GM13976 (cell line): ENCODE measurements at regions not wholly inside any gene's neighbourhood (a gene's known extent, or its start where the extent isn't known, plus 50 kb on each side); places are given as distances from the start of the nearest gene placed in this dataset.

Experiments used
- DNase-seq: peaks from one replicate; pipeline ENCODE4 v3.0.0; 2012; ENCODE audit warnings: low spot score
- CTCF ChIP-seq: IDR thresholded peaks from 2 replicates; pipeline ENCODE4 v1.5.1; 2012; ENCODE audit warnings: borderline replicate concordance, mild to moderate bottlenecking; ENCODE audit not compliant: insufficient read depth; ENCODE audit errors: extremely low read depth, missing control alignments, control extremely low read depth
- in situ Hi-C: fragments of 300-500 bp; cut with MboI; formaldehyde crosslinking; loops from one replicate; pipeline ENCODE4 v1.12.0; 2022; ENCODE audit warnings: low sequenced_read_pairs, mixed read lengths, inconsistent platforms; ENCODE audit not compliant: unreplicated experiment

DNA sequence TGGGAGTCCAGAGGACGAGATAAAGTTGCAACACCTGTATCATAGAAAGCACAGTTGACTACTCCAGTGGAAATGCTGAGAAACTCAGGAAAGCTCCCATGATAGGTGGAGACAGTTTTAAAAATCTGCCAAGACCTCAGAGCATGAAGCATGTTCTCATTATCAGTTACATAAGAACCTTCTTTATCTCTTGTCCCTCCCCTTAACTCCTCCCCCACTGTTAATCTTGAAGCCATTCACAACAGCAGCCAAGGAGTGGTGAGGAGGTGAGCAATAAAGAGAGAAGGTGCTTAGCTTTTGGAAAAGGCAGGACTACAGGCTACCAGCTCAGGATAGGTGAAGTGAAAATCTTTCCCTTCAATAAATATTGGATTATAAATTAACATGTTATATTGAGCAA is 657.9 kb downstream of the NYAP2 start:
- DNase-seq: no peak
- in situ Hi-C loops: no loop called here
- TF ChIP-seq CTCF: no peak

DNA sequence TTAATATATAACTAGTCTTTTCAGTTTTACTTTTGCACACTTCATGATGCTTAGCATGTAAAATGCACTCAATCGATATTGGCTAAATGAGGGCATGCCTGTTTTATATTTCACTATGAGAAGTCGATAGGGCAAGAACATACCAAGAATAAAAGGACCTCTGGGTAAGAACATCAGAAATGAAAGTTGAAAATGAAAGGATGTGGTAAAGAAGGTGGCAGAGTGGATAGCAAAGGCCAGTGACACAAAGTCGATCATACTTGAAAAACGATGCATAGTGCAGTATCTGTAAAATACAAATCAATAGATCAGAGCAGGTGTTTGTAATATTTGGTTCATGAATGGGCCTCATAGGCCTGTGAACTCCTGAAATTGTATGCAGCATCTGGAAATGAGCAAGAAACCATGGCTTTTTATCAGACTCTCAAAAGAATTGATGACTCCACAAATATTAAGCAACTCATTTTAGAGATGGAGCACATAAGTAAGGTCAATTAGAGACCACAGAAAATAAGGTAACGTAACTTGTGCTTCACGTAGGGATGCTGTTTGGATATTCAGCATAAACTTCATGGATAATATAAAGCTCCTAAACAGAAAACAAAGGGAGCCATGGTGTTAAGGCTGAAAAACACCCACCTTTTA is 653.4 kb downstream of the NYAP2 start:
- TF ChIP-seq CTCF: no peak
- in situ Hi-C loops: no loop called here
- no peak for DNase-seq

- no peak for DNase-seq
- in situ Hi-C loops: no loop called here
- TF ChIP-seq CTCF: no peak
Observed at GRCh38 chr2:226050822-226051221, 651.3 kb downstream of the NYAP2 start.

DNA sequence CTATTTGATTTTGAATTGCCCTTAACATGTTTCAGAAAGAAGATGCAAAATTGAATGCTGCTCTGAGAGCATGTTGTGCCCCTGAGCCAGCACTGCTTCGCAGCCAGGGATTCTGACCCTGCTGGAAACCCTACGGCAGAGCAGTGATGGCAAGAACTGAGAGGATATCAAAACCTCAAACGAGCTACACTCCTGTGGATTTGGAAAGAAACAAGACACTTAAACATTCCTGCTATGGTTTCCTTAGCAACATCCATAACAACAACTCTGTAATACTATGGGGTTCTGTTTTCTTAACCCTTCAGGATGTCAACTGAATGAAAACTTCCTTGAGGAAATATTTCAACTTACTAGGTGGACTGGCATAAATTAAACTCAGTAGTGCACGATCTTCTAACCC is 649.1 kb downstream of the NYAP2 start:
- TF ChIP-seq CTCF: no peak

GRCh38 chr2:226045080-226045479 is 645.6 kb downstream of the NYAP2 start:
- DNase-seq: no peak
- no peak for TF ChIP-seq CTCF
- in situ Hi-C loops: no loop called here

More for the DNA sequence above, 649.1 kb downstream of the NYAP2 start:
- no peak for DNase-seq
- in situ Hi-C loops: no loop called here

DNA sequence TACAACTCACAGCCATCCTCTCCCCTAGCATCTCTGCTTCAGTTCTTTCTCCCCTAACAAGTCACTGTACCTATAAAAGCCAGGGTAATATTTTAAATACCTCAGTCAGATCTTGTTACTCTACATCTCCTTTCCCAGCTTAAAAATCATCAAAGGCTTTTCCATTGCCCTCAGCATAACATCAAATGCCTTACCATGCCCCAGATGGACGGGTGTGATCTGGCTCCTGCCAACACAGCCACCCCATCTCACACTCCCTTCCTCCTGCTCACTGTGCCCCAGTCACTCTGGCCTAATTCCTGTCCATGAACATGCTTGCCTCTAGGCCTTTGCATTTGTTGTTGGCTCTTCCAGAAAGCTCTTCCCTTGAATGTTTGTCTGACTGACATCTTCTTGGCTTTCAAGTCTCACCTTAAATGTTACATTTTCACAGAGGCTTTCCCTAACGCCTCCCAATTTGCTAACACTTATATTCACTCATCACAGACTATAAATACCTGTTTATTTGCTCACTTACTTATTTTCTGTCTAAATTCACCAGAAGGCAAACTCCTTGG is 640.9 kb downstream of the NYAP2 start:
- no peak for TF ChIP-seq CTCF
- in situ Hi-C loops: no loop called here
- no peak for DNase-seq
